ENCODE measurements at regions not wholly inside any gene's neighbourhood (a gene's known extent, or its start where the extent isn't known, plus 50 kb on each side); places are given as distances from the start of the nearest gene placed in this dataset.

GRCh38 chr5:60195083-60195482 lies 301.6 kb upstream of the PDE4D start (continued):
- TF ChIP-seq REST (tag by site-specific recombination; IDR thresholded peaks at IDR 0.05), result no peak
- TF ChIP-seq KLF8 (tag by site-specific recombination; IDR thresholded peaks at IDR 0.05), result no peak

GRCh38 chr5:60185231-60186099 lies 291.9 kb upstream of the PDE4D start:
- POLR2A ChIA-PET, result no interaction called here
- Histone ChIP-seq H3K27ac (ENCODE audit: extremely low read depth, low read depth, low read length) (no peak overlapping the region), H3K9me3 (ENCODE audit: control insufficient read depth, insufficient read depth, low read depth, low read length) (no peaks in the 10 kb centered on the region), H3K4me1 (ENCODE audit: control insufficient read depth, insufficient read depth, low read length) (no peaks in the 10 kb centered on the region), H3K4me3 (ENCODE audit: low read depth, low read length) (no peak overlapping the region), H3K36me3 (ENCODE audit: control insufficient read depth in 2 of 2, insufficient read depth in 1 of 2, low read length in 2 of 2) (no peaks in the 10 kb centered on the region)
- no peak for TF ChIP-seq KLF9 (tag by site-specific recombination; IDR thresholded peaks at IDR 0.05; ENCODE audit: low read depth)
- no peak for TF ChIP-seq ZNF521 (tag by site-specific recombination; IDR thresholded peaks at IDR 0.05)
- TF ChIP-seq ZNF24 (tag by site-specific recombination; IDR thresholded peaks at IDR 0.05), result no peak
- TF ChIP-seq ZNF311 (tag by site-specific recombination; IDR thresholded peaks at IDR 0.05; ENCODE audit: borderline replicate concordance), result no peak
- no peak for TF ChIP-seq ZNF473 (tag by site-specific recombination; IDR thresholded peaks at IDR 0.05)
- TF ChIP-seq ZNF19 (tag by site-specific recombination; IDR thresholded peaks at IDR 0.05; ENCODE audit: low read depth), result no peak
- CTCF ChIA-PET, result interaction anchor here (0.7 kb wide), 1 partner anchor 212 kb away, joined by 4 read pairs; no protein-coding TSS in a partner anchor

GRCh38 chr5:60184606-60185005 lies 291.1 kb upstream of the PDE4D start:
- H3K27ac ChIP-seq (ENCODE audit: extremely low read depth, low read depth, low read length), result no peak overlapping the region
- no peaks in the 10 kb centered on the region for H3K36me3 ChIP-seq (ENCODE audit: control insufficient read depth in 2 of 2, insufficient read depth in 1 of 2, low read length in 2 of 2)
- H3K4me1 ChIP-seq (ENCODE audit: control insufficient read depth, insufficient read depth, low read length), result no peaks in the 10 kb centered on the region
- POLR2A ChIA-PET, result no interaction called here
- H3K4me3 ChIP-seq (ENCODE audit: low read depth, low read length), result no peak overlapping the region
- no peaks in the 10 kb centered on the region for H3K9me3 ChIP-seq (ENCODE audit: control insufficient read depth, insufficient read depth, low read depth, low read length)
- TF ChIP-seq ZFP3 (tag by site-specific recombination; IDR thresholded peaks at IDR 0.05; ENCODE audit: low read depth), result no peak
- TF ChIP-seq ZNF837 (tag by site-specific recombination; IDR thresholded peaks at IDR 0.05), result no peak
- no peak for TF ChIP-seq ZNF513 (tag by site-specific recombination; IDR thresholded peaks at IDR 0.05)
- no peak for TF ChIP-seq SP3 (tag by site-specific recombination; IDR thresholded peaks at IDR 0.05)
- no peak for TF ChIP-seq PBX3 (CRISPR knock-in tag; IDR thresholded peaks at IDR 0.05)
- TF ChIP-seq SALL2 (tag by site-specific recombination; IDR thresholded peaks at IDR 0.05; ENCODE audit: borderline replicate concordance), result no peak
- TF ChIP-seq ZNF530 (tag by site-specific recombination; IDR thresholded peaks at IDR 0.05; ENCODE audit: low read depth), result no peak
- TF ChIP-seq ZNF830 (tag by site-specific recombination; IDR thresholded peaks at IDR 0.05; ENCODE audit: low read depth), result no peak
- TF ChIP-seq GLI2 (tag by site-specific recombination; IDR thresholded peaks at IDR 0.05; ENCODE audit: borderline replicate concordance, low read depth), result no peak
- no peak for TF ChIP-seq MYNN (tag by site-specific recombination; IDR thresholded peaks at IDR 0.05; ENCODE audit: borderline replicate concordance)
- no peak for TF ChIP-seq ZNF585B (tag by site-specific recombination; IDR thresholded peaks at IDR 0.05)
- CTCF ChIA-PET, result no interaction called here
